ENCODE measurements at regions not wholly inside any gene's neighbourhood (a gene's known extent, or its start where the extent isn't known, plus 50 kb on each side); places are given as distances from the start of the nearest gene placed in this dataset.

DNA sequence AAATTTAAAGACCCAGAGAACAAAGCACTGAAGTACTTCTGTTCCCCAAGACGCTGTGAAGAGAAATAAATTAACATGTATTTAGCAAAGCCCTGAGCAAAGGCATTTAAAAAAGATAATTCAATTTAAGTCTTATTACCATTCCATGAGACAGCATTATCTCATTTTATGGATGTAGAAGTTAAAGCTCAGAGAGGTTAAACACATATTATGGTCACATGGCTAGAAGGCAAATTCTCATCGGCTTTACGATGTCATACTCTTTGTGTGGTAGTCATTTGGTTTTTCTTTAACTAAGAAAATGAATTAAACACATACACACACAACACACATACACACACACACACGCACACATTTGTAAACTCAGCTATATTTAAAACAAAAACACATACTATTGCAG lies 262.7 kb downstream of the HS3ST1 start:
- TF ChIP-seq, protein P1, sequence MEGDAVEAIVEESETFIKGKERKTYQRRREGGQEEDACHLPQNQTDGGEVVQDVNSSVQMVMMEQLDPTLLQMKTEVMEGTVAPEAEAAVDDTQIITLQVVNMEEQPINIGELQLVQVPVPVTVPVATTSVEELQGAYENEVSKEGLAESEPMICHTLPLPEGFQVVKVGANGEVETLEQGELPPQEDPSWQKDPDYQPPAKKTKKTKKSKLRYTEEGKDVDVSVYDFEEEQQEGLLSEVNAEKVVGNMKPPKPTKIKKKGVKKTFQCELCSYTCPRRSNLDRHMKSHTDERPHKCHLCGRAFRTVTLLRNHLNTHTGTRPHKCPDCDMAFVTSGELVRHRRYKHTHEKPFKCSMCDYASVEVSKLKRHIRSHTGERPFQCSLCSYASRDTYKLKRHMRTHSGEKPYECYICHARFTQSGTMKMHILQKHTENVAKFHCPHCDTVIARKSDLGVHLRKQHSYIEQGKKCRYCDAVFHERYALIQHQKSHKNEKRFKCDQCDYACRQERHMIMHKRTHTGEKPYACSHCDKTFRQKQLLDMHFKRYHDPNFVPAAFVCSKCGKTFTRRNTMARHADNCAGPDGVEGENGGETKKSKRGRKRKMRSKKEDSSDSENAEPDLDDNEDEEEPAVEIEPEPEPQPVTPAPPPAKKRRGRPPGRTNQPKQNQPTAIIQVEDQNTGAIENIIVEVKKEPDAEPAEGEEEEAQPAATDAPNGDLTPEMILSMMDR (IDR thresholded peaks at IDR 0.05 in 4 of 5, conservative IDR thresholded peaks at IDR 0.05 in 1 of 5) = no peak
- TF ChIP-seq POLR2A (IDR thresholded peaks at IDR 0.05) = no peak

Data from gastrocnemius medialis (tissue), 4 donors.